ENCODE measurements at regions not wholly inside any gene's neighbourhood (a gene's known extent, or its start where the extent isn't known, plus 50 kb on each side); places are given as distances from the start of the nearest gene placed in this dataset.
A peak's percentile ranks its signal among the peaks of the same experiment; 100 is the strongest.

DNA sequence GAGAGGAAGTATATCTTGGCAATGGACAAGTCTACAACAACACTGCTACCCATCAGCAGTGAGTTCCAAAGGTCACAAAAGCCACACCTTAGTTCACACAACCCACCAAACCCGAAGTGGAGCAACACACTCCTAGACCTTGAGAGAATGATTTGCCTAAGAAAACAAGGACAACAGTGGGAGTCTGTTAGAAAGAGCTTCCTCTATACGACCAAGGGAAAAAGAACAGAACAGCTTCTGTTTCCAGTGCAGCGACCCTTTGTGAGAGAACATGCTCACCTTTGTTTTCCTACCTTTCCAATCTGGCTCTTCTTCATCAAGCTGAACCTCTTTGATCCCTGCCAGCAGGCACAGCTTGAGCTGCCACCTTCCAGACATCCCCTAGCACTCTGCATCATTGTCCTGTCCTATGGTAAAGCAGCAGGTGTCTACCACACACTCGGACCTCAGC is 56.7 kb upstream of the PALMD start (continued):
- peak; percentile 88 for TF ChIP-seq FOXO1 (CRISPR knock-in tag; IDR thresholded peaks at IDR 0.05)
- TF ChIP-seq ZNF446 (CRISPR knock-in tag; IDR thresholded peaks at IDR 0.05) = no peak
- no peak for TF ChIP-seq ZNF558 (CRISPR knock-in tag; IDR thresholded peaks at IDR 0.05; ENCODE audit: borderline replicate concordance)
- TF ChIP-seq SRY (CRISPR knock-in tag; IDR thresholded peaks at IDR 0.05) = no peak
- TF ChIP-seq CC2D1A (CRISPR knock-in tag; IDR thresholded peaks at IDR 0.05) = no peak
- TF ChIP-seq ZNF136 (CRISPR knock-in tag; IDR thresholded peaks at IDR 0.05; ENCODE audit: low read depth) = no peak
- TF ChIP-seq RNF2 (conservative IDR thresholded peaks at IDR 0.05; ENCODE audit: low read depth) = no peak
- TF ChIP-seq, protein P1, sequence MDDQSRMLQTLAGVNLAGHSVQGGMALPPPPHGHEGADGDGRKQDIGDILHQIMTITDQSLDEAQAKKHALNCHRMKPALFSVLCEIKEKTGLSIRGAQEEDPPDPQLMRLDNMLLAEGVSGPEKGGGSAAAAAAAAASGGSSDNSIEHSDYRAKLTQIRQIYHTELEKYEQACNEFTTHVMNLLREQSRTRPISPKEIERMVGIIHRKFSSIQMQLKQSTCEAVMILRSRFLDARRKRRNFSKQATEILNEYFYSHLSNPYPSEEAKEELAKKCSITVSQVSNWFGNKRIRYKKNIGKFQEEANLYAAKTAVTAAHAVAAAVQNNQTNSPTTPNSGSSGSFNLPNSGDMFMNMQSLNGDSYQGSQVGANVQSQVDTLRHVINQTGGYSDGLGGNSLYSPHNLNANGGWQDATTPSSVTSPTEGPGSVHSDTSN (CRISPR knock-in tag; IDR thresholded peaks at IDR 0.05; ENCODE audit: borderline replicate concordance) = no peak
- TF ChIP-seq ZMYM2 (CRISPR knock-in tag; IDR thresholded peaks at IDR 0.05) = no peak
- TF ChIP-seq FOXK1 (CRISPR knock-in tag; IDR thresholded peaks at IDR 0.05; ENCODE audit: borderline replicate concordance, low read depth) = peak; percentile 78; the same call in 1 of the 2 replicates
- no peak for TF ChIP-seq NFE2 (CRISPR knock-in tag; IDR thresholded peaks at IDR 0.05)
- TF ChIP-seq MAF1 (CRISPR knock-in tag; IDR thresholded peaks at IDR 0.05; ENCODE audit: borderline replicate concordance) = no peak
- TF ChIP-seq, protein P2, sequence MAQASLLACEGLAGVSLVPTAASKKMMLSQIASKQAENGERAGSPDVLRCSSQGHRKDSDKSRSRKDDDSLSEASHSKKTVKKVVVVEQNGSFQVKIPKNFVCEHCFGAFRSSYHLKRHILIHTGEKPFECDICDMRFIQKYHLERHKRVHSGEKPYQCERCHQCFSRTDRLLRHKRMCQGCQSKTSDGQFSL (CRISPR knock-in tag; IDR thresholded peaks at IDR 0.05) = no peak
- no peak for TF ChIP-seq ZNF296 (CRISPR knock-in tag; conservative IDR thresholded peaks at IDR 0.05)
- no peak for TF ChIP-seq CHD2 (IDR thresholded peaks at IDR 0.05; ENCODE audit: low read depth, low read length)
- TF ChIP-seq, protein P3, sequence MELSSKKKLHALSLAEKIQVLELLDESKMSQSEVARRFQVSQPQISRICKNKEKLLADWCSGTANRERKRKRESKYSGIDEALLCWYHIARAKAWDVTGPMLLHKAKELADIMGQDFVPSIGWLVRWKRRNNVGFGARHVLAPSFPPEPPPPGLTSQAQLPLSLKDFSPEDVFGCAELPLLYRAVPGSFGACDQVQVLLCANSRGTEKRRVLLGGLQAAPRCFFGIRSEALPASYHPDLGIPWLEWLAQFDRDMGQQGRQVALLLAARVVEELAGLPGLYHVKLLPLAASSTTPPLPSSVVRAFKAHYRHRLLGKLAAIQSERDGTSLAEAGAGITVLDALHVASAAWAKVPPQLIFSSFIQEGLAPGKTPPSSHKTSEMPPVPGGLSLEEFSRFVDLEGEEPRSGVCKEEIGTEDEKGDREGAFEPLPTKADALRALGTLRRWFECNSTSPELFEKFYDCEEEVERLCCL (CRISPR knock-in tag; IDR thresholded peaks at IDR 0.05; ENCODE audit: borderline replicate concordance) = no peak
- TF ChIP-seq TBX3 (IDR thresholded peaks at IDR 0.05; ENCODE audit: borderline replicate concordance) = peak; percentile 61
- no peak for TF ChIP-seq PHB2 (IDR thresholded peaks at IDR 0.05; ENCODE audit: partially characterized antibody)
- TF ChIP-seq ZNF619 (CRISPR knock-in tag; IDR thresholded peaks at IDR 0.05) = no peak
- TF ChIP-seq RFX5 (IDR thresholded peaks at IDR 0.05; ENCODE audit: low read depth, low read length) = peak; percentile 62; the same call in 1 of the 2 replicates
- TF ChIP-seq GATAD2A (CRISPR knock-in tag; IDR thresholded peaks at IDR 0.05) = peak; percentile 96
- TF ChIP-seq, protein P4, sequence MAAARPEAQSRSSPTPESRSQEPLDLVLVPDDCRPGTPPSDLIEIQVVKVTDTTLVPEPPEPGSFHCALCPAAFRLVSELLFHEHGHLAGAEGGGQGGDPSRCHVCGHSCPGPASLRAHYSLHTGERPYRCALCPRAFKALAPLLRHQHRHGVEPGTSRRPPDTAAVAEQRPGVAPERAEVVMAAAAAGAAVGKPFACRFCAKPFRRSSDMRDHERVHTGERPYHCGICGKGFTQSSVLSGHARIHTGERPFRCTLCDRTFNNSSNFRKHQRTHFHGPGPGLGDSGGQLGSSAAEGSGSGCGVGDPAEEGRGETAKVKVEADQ (CRISPR knock-in tag; IDR thresholded peaks at IDR 0.05; ENCODE audit: borderline replicate concordance) = no peak
- TF ChIP-seq NAIF1 (CRISPR knock-in tag; IDR thresholded peaks at IDR 0.05; ENCODE audit: borderline replicate concordance) = no peak
- TF ChIP-seq PRMT3 (CRISPR knock-in tag; IDR thresholded peaks at IDR 0.05; ENCODE audit: borderline replicate concordance, low read depth) = no peak
- TF ChIP-seq, protein P5, sequence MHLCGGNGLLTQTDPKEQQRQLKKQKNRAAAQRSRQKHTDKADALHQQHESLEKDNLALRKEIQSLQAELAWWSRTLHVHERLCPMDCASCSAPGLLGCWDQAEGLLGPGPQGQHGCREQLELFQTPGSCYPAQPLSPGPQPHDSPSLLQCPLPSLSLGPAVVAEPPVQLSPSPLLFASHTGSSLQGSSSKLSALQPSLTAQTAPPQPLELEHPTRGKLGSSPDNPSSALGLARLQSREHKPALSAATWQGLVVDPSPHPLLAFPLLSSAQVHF (CRISPR knock-in tag; IDR thresholded peaks at IDR 0.05) = no peak
- TF ChIP-seq ZBTB8A (CRISPR knock-in tag; IDR thresholded peaks at IDR 0.05; ENCODE audit: borderline replicate concordance, low read depth) = no peak
- TF ChIP-seq, protein P6, sequence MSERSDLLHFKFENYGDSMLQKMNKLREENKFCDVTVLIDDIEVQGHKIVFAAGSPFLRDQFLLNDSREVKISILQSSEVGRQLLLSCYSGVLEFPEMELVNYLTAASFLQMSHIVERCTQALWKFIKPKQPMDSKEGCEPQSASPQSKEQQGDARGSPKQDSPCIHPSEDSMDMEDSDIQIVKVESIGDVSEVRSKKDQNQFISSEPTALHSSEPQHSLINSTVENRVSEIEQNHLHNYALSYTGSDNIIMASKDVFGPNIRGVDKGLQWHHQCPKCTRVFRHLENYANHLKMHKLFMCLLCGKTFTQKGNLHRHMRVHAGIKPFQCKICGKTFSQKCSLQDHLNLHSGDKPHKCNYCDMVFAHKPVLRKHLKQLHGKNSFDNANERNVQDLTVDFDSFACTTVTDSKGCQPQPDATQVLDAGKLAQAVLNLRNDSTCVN (CRISPR knock-in tag; IDR thresholded peaks at IDR 0.05; ENCODE audit: borderline replicate concordance) = peak; percentile 77; the same call in 1 of the 2 replicates
- TF ChIP-seq JUN (CRISPR knock-in tag; IDR thresholded peaks at IDR 0.05) = peak; percentile 48; the same call in 1 of the 2 replicates
